Body of pancreas (tissue), 4 donors: ENCODE measurements at regions not wholly inside any gene's neighbourhood (a gene's known extent, or its start where the extent isn't known, plus 50 kb on each side); places are given as distances from the start of the nearest gene placed in this dataset.

Experiments
- ATAC-seq: fragments of 150-250 bp; one replicate; pipeline ENCODE4 v1.9.1; 2016
- DNase-seq, 4 donors: peaks; one replicate each; pipeline ENCODE4 v3.0.0-alpha.2; 2019
- H3K27ac ChIP-seq, 4 donors: fragments of 200-600 bp; sonication (generic); 1 replicate in 3 of 4; 2 replicates in 1 of 4; pipeline versions ENCODE4 v1.5.1 to v1.6.1; 2016 to 2019; ENCODE audit warnings: mild to moderate bottlenecking in 1 of 4, mixed read lengths in 1 of 4, moderate library complexity in 1 of 4
- H3K27me3 ChIP-seq, 2 donors: fragments of 200-600 bp; sonication (generic); one replicate each; pipeline ENCODE4 v1.6.0; 2016; ENCODE audit warnings: mild to moderate bottlenecking in 1 of 2
- H3K36me3 ChIP-seq, 2 donors: fragments of 200-600 bp; sonication (generic); replicated peaks in 1 of 2; 2 replicates each; pipeline ENCODE4 v1.5.1; 2016; ENCODE audit warnings: low read depth in 2 of 2; ENCODE audit not compliant: insufficient read depth in 1 of 2
- H3K4me1 ChIP-seq: fragments of 200-600 bp; sonication (generic); one replicate; pipeline ENCODE4 v1.6.0; 2016
- H3K4me3 ChIP-seq, 2 donors: fragments of 200-600 bp; sonication (generic); 1 replicate in 1 of 2; 2 replicates in 1 of 2; pipeline ENCODE4 v1.5.1; 2016 to 2019
- H3K9me3 ChIP-seq, 3 donors: fragments of 200-600 bp; sonication (generic); 1 replicate in 2 of 3; 2 replicates in 1 of 3; pipeline ENCODE4 v1.5.1; 2016
- POLR2A ChIP-seq, 3 donors: fragments of 450-650 bp; IDR thresholded peaks; one replicate each; pipeline ENCODE4 v1.6.1; 2016; ENCODE audit warnings: antibody characterized with exemption in 3 of 3, mild to moderate bottlenecking in 2 of 3
- WGBS, 2 donors: methylation state at CpG; one replicate each; pipeline ENCODE4 v1.1.5; 2017; 5-methylcytosine and 5-hydroxymethylcytosine counted together
- intact Hi-C: fragments of 100-400 bp; cut with DNase I; formaldehyde crosslinking; loops from one replicate; pipeline ENCODE4 v1.15.1; 2023
- TF ChIP-seq, protein P1 (sequence below), 7 experiments: fragments of 450-650 bp in 4 of 7; fragments of 200-600 bp in 3 of 7; sonication (generic) in 3 of 7; IDR thresholded peaks; one replicate each; pipeline ENCODE4 v1.5.1; 2016 to 2019; ENCODE audit warnings: antibody characterized with exemption in 7 of 7

DNA sequence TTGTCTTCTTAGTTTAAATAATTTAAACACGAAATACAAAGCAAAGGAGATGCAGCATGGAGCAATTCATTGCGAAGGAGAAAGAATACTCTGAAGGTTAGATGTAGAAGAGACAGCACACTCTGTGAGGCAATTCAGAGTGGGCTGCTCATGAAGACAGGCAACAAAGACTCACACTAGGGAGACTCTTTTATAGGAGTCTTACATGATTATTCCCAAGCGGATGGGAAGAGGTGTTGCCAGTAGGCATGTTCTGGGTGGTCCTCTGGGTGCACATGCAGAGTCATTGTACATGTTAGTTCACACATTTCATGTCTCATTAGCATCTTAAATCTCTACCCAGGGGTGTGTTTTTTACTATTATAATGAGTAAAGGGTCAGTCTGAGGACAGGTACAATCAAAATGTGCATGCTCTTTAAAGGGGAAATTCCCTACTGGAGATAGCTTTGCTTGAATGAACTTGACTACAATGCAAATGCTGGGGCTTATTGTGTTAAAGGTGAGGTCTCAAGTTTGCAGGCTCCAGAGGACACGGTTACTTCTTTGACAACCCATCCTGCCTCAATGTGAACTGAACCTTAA is 275.5 kb downstream of the CDH19 start:
- Histone ChIP-seq H3K27ac (no peak overlapping the region), H3K4me1 (no peaks in the 10 kb centered on the region), H3K27me3 (no peaks in the 10 kb centered on the region), H3K36me3 (no peaks in the 10 kb centered on the region), H3K9me3 (no peaks in the 10 kb centered on the region), H3K4me3 (no peak overlapping the region)
- ATAC-seq, result no peak
- TF ChIP-seq, protein P1, sequence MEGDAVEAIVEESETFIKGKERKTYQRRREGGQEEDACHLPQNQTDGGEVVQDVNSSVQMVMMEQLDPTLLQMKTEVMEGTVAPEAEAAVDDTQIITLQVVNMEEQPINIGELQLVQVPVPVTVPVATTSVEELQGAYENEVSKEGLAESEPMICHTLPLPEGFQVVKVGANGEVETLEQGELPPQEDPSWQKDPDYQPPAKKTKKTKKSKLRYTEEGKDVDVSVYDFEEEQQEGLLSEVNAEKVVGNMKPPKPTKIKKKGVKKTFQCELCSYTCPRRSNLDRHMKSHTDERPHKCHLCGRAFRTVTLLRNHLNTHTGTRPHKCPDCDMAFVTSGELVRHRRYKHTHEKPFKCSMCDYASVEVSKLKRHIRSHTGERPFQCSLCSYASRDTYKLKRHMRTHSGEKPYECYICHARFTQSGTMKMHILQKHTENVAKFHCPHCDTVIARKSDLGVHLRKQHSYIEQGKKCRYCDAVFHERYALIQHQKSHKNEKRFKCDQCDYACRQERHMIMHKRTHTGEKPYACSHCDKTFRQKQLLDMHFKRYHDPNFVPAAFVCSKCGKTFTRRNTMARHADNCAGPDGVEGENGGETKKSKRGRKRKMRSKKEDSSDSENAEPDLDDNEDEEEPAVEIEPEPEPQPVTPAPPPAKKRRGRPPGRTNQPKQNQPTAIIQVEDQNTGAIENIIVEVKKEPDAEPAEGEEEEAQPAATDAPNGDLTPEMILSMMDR (IDR thresholded peaks at IDR 0.05), result no peak
- no peak for TF ChIP-seq POLR2A (IDR thresholded peaks at IDR 0.05)
- intact Hi-C loops, result no loop called here
- 61 to 66% methylated on average over 4 of the region's 4 CpGs for WGBS, 2 donors
- no peak for DNase-seq

DNA sequence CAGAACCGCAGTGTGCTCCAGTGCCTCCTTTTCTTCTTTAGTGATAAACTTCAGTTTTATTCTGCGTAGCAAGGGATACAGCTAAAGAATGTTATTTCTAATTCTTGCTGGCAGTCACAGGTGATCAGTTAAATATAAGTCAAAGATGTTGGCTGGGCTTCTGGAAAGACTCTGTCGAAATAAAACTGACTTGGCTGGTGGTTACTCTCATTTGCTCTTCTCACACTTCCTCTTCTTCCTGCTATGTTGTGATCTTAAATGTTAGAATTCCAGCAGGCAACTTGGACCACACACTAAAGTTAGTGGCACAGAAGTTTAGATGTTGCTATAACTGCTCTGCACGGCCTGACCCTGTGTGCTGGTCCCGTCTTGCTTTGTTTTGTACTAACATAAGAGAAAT is 278.6 kb downstream of the CDH19 start:
- TF ChIP-seq, protein P1 (IDR thresholded peaks at IDR 0.05), result no peak
- no peak for TF ChIP-seq POLR2A (IDR thresholded peaks at IDR 0.05)
- Histone ChIP-seq H3K9me3 (no peaks in the 10 kb centered on the region), H3K4me1 (no peaks in the 10 kb centered on the region), H3K4me3 (no peak overlapping the region), H3K27me3 (no peaks in the 10 kb centered on the region), H3K36me3 (no peaks in the 10 kb centered on the region), H3K27ac (no peak overlapping the region)
- 68 to 72% methylated on average over 5 of the region's 5 CpGs for WGBS, 2 donors
- DNase-seq (no peak), ATAC-seq (no peak)
- intact Hi-C loops, result no loop called here

DNA sequence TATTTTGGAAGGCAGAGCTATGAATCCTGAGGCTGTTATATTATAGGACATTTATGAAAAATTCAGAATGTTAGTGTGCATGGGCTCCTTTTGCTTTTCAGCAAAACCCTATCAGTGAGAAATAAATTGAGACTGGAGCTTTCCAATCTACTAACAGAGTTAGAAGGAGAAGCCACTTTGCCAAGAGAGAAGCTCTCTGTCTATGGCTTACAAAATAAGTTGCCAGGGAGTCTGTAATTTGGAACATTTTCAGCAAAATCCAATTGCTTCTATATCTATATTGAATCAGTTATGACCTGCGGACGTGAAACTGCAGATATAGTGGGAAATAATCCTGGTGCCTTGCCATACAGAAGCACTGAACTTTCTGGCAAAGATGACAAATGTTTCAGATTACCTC is 279.3 kb downstream of the CDH19 start:
- intact Hi-C loops, result no loop called here
- no peak for TF ChIP-seq POLR2A (IDR thresholded peaks at IDR 0.05)
- H3K27me3 ChIP-seq, result no peaks in the 10 kb centered on the region
- ATAC-seq (no peak), DNase-seq (no peak)
- no peaks in the 10 kb centered on the region for H3K4me1 ChIP-seq
- 46 to 55% methylated on average over 2 of the region's 2 CpGs for WGBS, 2 donors
- H3K9me3 ChIP-seq, result no peaks in the 10 kb centered on the region
- no peak overlapping the region for H3K4me3 ChIP-seq
- H3K27ac ChIP-seq, result no peak overlapping the region
- no peaks in the 10 kb centered on the region for H3K36me3 ChIP-seq

DNA sequence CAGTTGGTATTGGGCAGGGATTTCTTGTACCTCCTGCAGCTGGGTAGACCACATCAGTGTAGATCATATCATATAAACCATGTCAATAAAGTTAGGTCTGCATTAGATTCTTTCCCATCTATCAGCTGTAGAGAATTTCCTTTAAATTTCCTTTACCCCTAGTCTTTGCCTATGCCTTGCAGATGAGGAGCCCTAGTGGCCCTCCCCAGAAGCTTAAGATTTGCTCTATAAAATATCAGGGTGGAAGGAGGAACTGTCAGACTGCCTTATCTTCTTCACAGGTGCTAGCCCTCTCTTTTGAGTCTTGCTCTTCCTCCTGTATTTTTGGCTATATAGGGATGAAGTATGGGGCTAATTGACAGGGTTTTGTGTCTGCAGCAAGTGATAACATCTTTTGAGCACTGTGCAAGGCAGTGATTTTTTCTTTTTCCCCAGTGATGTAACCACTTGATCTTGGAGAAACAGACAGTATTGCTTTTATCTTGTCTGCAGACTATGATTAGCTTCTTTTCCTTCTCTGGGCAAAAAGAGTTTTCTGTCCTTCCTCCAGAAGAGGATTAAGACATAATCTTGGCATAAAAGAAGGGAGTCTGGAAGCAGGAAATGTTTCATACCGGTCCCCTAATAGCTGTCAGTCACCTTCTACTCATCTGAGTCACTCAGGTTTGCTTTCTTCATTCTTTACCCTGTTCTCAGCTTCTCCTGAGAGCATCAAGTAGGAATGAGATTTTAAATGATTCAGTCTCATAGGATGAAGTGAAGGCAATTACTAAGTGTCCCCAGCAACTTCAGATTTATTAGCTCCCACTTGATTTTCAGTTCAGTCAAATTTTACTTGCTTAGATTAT is 286.4 kb downstream of the CDH19 start:
- no peak for DNase-seq
- H3K4me1 ChIP-seq, result no peaks in the 10 kb centered on the region
- H3K27ac ChIP-seq, result no peak overlapping the region
- TF ChIP-seq, protein P1 (IDR thresholded peaks at IDR 0.05), result no peak
- no peak for TF ChIP-seq POLR2A (IDR thresholded peaks at IDR 0.05)
- H3K4me3 ChIP-seq, result no peak overlapping the region
- intact Hi-C loops, result no loop called here
- ATAC-seq, result no peak
- H3K27me3 ChIP-seq, result no peaks in the 10 kb centered on the region
- no peaks in the 10 kb centered on the region for H3K36me3 ChIP-seq
- WGBS, 2 donors, result 19 to 26% methylated on average over 1 of the region's 1 CpG
- H3K9me3 ChIP-seq, result no peaks in the 10 kb centered on the region

DNA sequence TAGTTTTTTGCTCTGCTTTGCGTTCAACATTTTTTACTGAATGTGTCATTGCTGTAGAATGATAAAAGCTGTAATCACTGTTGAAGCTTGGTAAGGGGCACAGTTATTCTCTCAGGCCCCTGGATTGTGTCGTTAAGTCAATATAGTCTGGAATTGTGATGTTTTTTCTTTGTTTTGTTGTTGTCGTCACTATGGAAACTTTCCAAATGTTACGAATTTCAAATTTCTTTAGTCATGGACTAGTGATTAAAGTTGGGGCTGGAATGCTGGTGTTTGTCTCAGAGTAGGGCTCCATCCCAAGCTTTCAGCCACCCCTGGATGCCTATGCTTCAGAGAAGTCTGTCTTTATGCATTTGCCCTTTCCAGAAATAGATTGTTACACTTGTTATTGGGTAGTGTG is 287.2 kb downstream of the CDH19 start:
- Histone ChIP-seq H3K27me3 (no peaks in the 10 kb centered on the region), H3K4me1 (no peaks in the 10 kb centered on the region), H3K9me3 (no peaks in the 10 kb centered on the region), H3K27ac (no peak overlapping the region), H3K4me3 (no peak overlapping the region), H3K36me3 (no peaks in the 10 kb centered on the region)
- WGBS, 2 donors, result 20 to 39% methylated on average over 4 of the region's 4 CpGs
- ATAC-seq (no peak), DNase-seq (no peak)
- no peak for TF ChIP-seq POLR2A (IDR thresholded peaks at IDR 0.05)
- TF ChIP-seq, protein P1 (IDR thresholded peaks at IDR 0.05), result no peak
- intact Hi-C loops, result no loop called here
